NT2/D1 (cell line): ENCODE measurements at regions not wholly inside any gene's neighbourhood (a gene's known extent, or its start where the extent isn't known, plus 50 kb on each side); places are given as distances from the start of the nearest gene placed in this dataset.
"Not testable (repeated sequence)": the region's sequence is repeated elsewhere in the genome, so short reads cannot be mapped to it uniquely, and the experiment has no call there.

Experiments
- DNase-seq: peaks from one replicate; pipeline ENCODE4 v3.0.0-alpha.2; 2011; ENCODE audit warnings: low read depth, low spot score
- H3K27me3 ChIP-seq: 2 replicates; pipeline ENCODE4 v1.6.0; 2011; ENCODE audit warnings: mild to moderate bottlenecking; ENCODE audit not compliant: insufficient read length, insufficient read depth
- H3K36me3 ChIP-seq: 2 replicates; pipeline ENCODE4 v1.6.1; 2011; ENCODE audit warnings: mild to moderate bottlenecking, low read length, mixed read lengths; ENCODE audit not compliant: insufficient read depth, insufficient read length
- H3K4me1 ChIP-seq: 2 replicates; pipeline ENCODE4 v1.5.1; 2011; ENCODE audit not compliant: insufficient read depth, insufficient read length
- H3K4me3 ChIP-seq: 2 replicates; pipeline ENCODE4 v1.5.1; 2011; ENCODE audit warnings: low read depth; ENCODE audit not compliant: insufficient read length
- H3K9ac ChIP-seq: 2 replicates; pipeline ENCODE4 v1.6.0; 2011; ENCODE audit warnings: low read depth; ENCODE audit not compliant: insufficient read length
- H3K9me3 ChIP-seq: 2 replicates; pipeline ENCODE4 v1.5.1; 2011; ENCODE audit warnings: mild to moderate bottlenecking, low read length; ENCODE audit not compliant: insufficient read depth
- SUZ12 ChIP-seq: IDR thresholded peaks from 2 replicates; pipeline ENCODE4 v1.6.1; 2011; ENCODE audit not compliant: insufficient read length, insufficient read depth; ENCODE audit errors: extremely low read depth
- YY1 ChIP-seq: IDR thresholded peaks from 2 replicates; pipeline ENCODE4 v1.6.1; 2011; ENCODE audit not compliant: insufficient read length, insufficient read depth
- ZNF274 ChIP-seq: IDR thresholded peaks from 2 replicates; pipeline ENCODE4 v1.6.1; 2011; ENCODE audit warnings: mild to moderate bottlenecking, low read depth, low read length

- no peaks in the 10 kb centered on the region for H3K27me3 ChIP-seq
- no peak for TF ChIP-seq SUZ12
- no peak for TF ChIP-seq ZNF274
- TF ChIP-seq YY1 = no peak
- DNase-seq = no peak
Measured at GRCh38 chrX:88284844-88285243, 462.2 kb upstream of the CPXCR1 start.

GRCh38 chrX:88313972-88314371, 433.1 kb upstream of the CPXCR1 start:
- H3K36me3 ChIP-seq, H3K9me3 ChIP-seq, H3K4me3 ChIP-seq, H3K27me3 ChIP-seq, DNase-seq, H3K9ac ChIP-seq, H3K4me1 ChIP-seq: not testable (repeated sequence)

More at GRCh38 chrX:88284844-88285243, 462.2 kb upstream of the CPXCR1 start:
- no peak overlapping the region for H3K9ac ChIP-seq
- H3K4me1 ChIP-seq = no peaks in the 10 kb centered on the region
- no peaks in the 10 kb centered on the region for H3K36me3 ChIP-seq
- no peak overlapping the region for H3K4me3 ChIP-seq
- H3K9me3 ChIP-seq = no peaks in the 10 kb centered on the region

- TF ChIP-seq SUZ12 = no peak
- TF ChIP-seq ZNF274 = no peak
- no peak for TF ChIP-seq YY1
- H3K9ac ChIP-seq = no peak overlapping the region
- H3K4me1 ChIP-seq = no peaks in the 10 kb centered on the region
- no peaks in the 10 kb centered on the region for H3K36me3 ChIP-seq
- no peaks in the 10 kb centered on the region for H3K27me3 ChIP-seq
- H3K4me3 ChIP-seq = no peak overlapping the region
- DNase-seq = no peak
- H3K9me3 ChIP-seq = no peaks in the 10 kb centered on the region
Measured at GRCh38 chrX:88325634-88326033, 421.4 kb upstream of the CPXCR1 start.

- no peaks in the 10 kb centered on the region for H3K9me3 ChIP-seq
- H3K4me1 ChIP-seq = no peaks in the 10 kb centered on the region
- TF ChIP-seq YY1 (no peak), ZNF274 (no peak), SUZ12 (no peak)
- H3K4me3 ChIP-seq = no peak overlapping the region
- no peak for DNase-seq
- no peaks in the 10 kb centered on the region for H3K36me3 ChIP-seq
- no peak overlapping the region for H3K9ac ChIP-seq
- H3K27me3 ChIP-seq = no peaks in the 10 kb centered on the region
Measured at GRCh38 chrX:88355252-88355651, 391.8 kb upstream of the CPXCR1 start.

- H3K9ac ChIP-seq = no peak overlapping the region
Measured at GRCh38 chrX:88366314-88366713, 380.7 kb upstream of the CPXCR1 start.

GRCh38 chrX:88378406-88378805, 368.6 kb upstream of the CPXCR1 start:
- H3K4me3 ChIP-seq = no peak overlapping the region
- no peak for DNase-seq
- no peak overlapping the region for H3K9ac ChIP-seq
- H3K36me3 ChIP-seq = no peaks in the 10 kb centered on the region
- H3K4me1 ChIP-seq = no peaks in the 10 kb centered on the region
- no peak for TF ChIP-seq ZNF274
- TF ChIP-seq YY1 = no peak
- TF ChIP-seq SUZ12 = no peak
- no peaks in the 10 kb centered on the region for H3K9me3 ChIP-seq
- H3K27me3 ChIP-seq = no peaks in the 10 kb centered on the region

More at GRCh38 chrX:88366314-88366713, 380.7 kb upstream of the CPXCR1 start:
- TF ChIP-seq ZNF274 (no peak), YY1 (no peak), SUZ12 (no peak)
- no peaks in the 10 kb centered on the region for H3K36me3 ChIP-seq
- H3K27me3 ChIP-seq = no peaks in the 10 kb centered on the region
- no peak overlapping the region for H3K4me3 ChIP-seq
- H3K4me1 ChIP-seq = no peaks in the 10 kb centered on the region
- H3K9me3 ChIP-seq = peaks cover 27% of the 10 kb centered on the region; the same call in 1 of the 2 replicates
- no peak for DNase-seq

GRCh38 chrX:88397551-88397950, 349.5 kb upstream of the CPXCR1 start:
- Histone ChIP-seq H3K9ac (no peak overlapping the region), H3K9me3 (no peaks in the 10 kb centered on the region), H3K36me3 (no peaks in the 10 kb centered on the region), H3K4me3 (no peak overlapping the region), H3K27me3 (no peaks in the 10 kb centered on the region), H3K4me1 (no peaks in the 10 kb centered on the region)
- no peak for DNase-seq
- TF ChIP-seq ZNF274 (no peak), SUZ12 (no peak), YY1 (no peak)

- TF ChIP-seq YY1 = no peak
- TF ChIP-seq ZNF274 = no peak
- TF ChIP-seq SUZ12 = no peak
- Histone ChIP-seq H3K4me1 (no peaks in the 10 kb centered on the region), H3K4me3 (no peak overlapping the region), H3K27me3 (no peaks in the 10 kb centered on the region), H3K9ac (no peak overlapping the region), H3K36me3 (no peaks in the 10 kb centered on the region), H3K9me3 (no peaks in the 10 kb centered on the region)
- no peak for DNase-seq
Measured at GRCh38 chrX:88416002-88416401, 331.0 kb upstream of the CPXCR1 start.
